ENCODE measurements at regions not wholly inside any gene's neighbourhood (a gene's known extent, or its start where the extent isn't known, plus 50 kb on each side); places are given as distances from the start of the nearest gene placed in this dataset.

- Histone ChIP-seq H4K20me1 (ENCODE audit: insufficient read depth, low read length, poor library complexity, severe bottlenecking) (no peaks in the 10 kb centered on the region), H3K4me3 (ENCODE audit: low read length, poor library complexity, severe bottlenecking) (no peak overlapping the region), H3K79me2 (ENCODE audit: insufficient read depth, low read length) (no peaks in the 10 kb centered on the region), H2AFZ (ENCODE audit: low read length) (no peak overlapping the region), H3K9me2 (replicated peaks; ENCODE audit: low read depth, low read length) (no peaks in the 10 kb centered on the region), H3K9me3 (ENCODE audit: insufficient read depth, low read depth, low read length) (no peaks in the 10 kb centered on the region), H3K27me3 (ENCODE audit: insufficient read depth, low read length, poor library complexity, severe bottlenecking) (no peaks in the 10 kb centered on the region), H3K4me1 (ENCODE audit: insufficient read depth, low read length, poor library complexity, severe bottlenecking) (no peaks in the 10 kb centered on the region), H3K4me2 (ENCODE audit: low read depth, low read length, poor library complexity, severe bottlenecking) (no peak overlapping the region), H3K9ac (ENCODE audit: low read depth, low read length, poor library complexity, severe bottlenecking) (no peak overlapping the region), H3K36me3 (ENCODE audit: insufficient read depth, low read length) (no peaks in the 10 kb centered on the region), H3F3A (ENCODE audit: low read depth) (no peaks in the 10 kb centered on the region)
- TF ChIP-seq EZH2phosphoT487 (IDR thresholded peaks at IDR 0.05; ENCODE audit: borderline replicate concordance) = no peak
- TF ChIP-seq, protein P1, sequence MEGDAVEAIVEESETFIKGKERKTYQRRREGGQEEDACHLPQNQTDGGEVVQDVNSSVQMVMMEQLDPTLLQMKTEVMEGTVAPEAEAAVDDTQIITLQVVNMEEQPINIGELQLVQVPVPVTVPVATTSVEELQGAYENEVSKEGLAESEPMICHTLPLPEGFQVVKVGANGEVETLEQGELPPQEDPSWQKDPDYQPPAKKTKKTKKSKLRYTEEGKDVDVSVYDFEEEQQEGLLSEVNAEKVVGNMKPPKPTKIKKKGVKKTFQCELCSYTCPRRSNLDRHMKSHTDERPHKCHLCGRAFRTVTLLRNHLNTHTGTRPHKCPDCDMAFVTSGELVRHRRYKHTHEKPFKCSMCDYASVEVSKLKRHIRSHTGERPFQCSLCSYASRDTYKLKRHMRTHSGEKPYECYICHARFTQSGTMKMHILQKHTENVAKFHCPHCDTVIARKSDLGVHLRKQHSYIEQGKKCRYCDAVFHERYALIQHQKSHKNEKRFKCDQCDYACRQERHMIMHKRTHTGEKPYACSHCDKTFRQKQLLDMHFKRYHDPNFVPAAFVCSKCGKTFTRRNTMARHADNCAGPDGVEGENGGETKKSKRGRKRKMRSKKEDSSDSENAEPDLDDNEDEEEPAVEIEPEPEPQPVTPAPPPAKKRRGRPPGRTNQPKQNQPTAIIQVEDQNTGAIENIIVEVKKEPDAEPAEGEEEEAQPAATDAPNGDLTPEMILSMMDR (conservative IDR thresholded peaks at IDR 0.05; ENCODE audit: low read length) = no peak
These were observed 147.1 kb downstream of the ADAM29 start for GRCh38 chr4:175065228-175065627.

GRCh38 chr4:175066923-175067627, 148.9 kb downstream of the ADAM29 start:
- no peaks in the 10 kb centered on the region for H4K20me1 ChIP-seq (ENCODE audit: insufficient read depth, low read length, poor library complexity, severe bottlenecking)
- H3K27me3 ChIP-seq (ENCODE audit: insufficient read depth, low read length, poor library complexity, severe bottlenecking) = no peaks in the 10 kb centered on the region
- no peak for TF ChIP-seq EZH2phosphoT487 (IDR thresholded peaks at IDR 0.05; ENCODE audit: borderline replicate concordance)
- TF ChIP-seq, protein P1 (conservative IDR thresholded peaks at IDR 0.05; ENCODE audit: low read length) = no peak
- H3K79me2 ChIP-seq (ENCODE audit: insufficient read depth, low read length) = no peaks in the 10 kb centered on the region
- no peaks in the 10 kb centered on the region for H3K4me1 ChIP-seq (ENCODE audit: insufficient read depth, low read length, poor library complexity, severe bottlenecking)
- no peak overlapping the region for H3K4me2 ChIP-seq (ENCODE audit: low read depth, low read length, poor library complexity, severe bottlenecking)
- H3K9me3 ChIP-seq (ENCODE audit: insufficient read depth, low read depth, low read length) = no peaks in the 10 kb centered on the region
- H3K9ac ChIP-seq (ENCODE audit: low read depth, low read length, poor library complexity, severe bottlenecking) = no peak overlapping the region
- H3K9me2 ChIP-seq (replicated peaks; ENCODE audit: low read depth, low read length) = no peaks in the 10 kb centered on the region
- H3K36me3 ChIP-seq (ENCODE audit: insufficient read depth, low read length) = no peaks in the 10 kb centered on the region
- no peak overlapping the region for H3K4me3 ChIP-seq (ENCODE audit: low read length, poor library complexity, severe bottlenecking)
- H2AFZ ChIP-seq (ENCODE audit: low read length) = no peak overlapping the region
- H3F3A ChIP-seq (ENCODE audit: low read depth) = no peaks in the 10 kb centered on the region

- H3K4me3 ChIP-seq (ENCODE audit: low read length, poor library complexity, severe bottlenecking) = no peak overlapping the region
- no peaks in the 10 kb centered on the region for H4K20me1 ChIP-seq (ENCODE audit: insufficient read depth, low read length, poor library complexity, severe bottlenecking)
- no peaks in the 10 kb centered on the region for H3K9me2 ChIP-seq (replicated peaks; ENCODE audit: low read depth, low read length)
- no peaks in the 10 kb centered on the region for H3K36me3 ChIP-seq (ENCODE audit: insufficient read depth, low read length)
- no peak for TF ChIP-seq EZH2phosphoT487 (IDR thresholded peaks at IDR 0.05; ENCODE audit: borderline replicate concordance)
- TF ChIP-seq, protein P1 (conservative IDR thresholded peaks at IDR 0.05; ENCODE audit: low read length) = no peak
- no peaks in the 10 kb centered on the region for H3K9me3 ChIP-seq (ENCODE audit: insufficient read depth, low read depth, low read length)
- no peaks in the 10 kb centered on the region for H3K27me3 ChIP-seq (ENCODE audit: insufficient read depth, low read length, poor library complexity, severe bottlenecking)
- H3F3A ChIP-seq (ENCODE audit: low read depth) = no peaks in the 10 kb centered on the region
- H3K9ac ChIP-seq (ENCODE audit: low read depth, low read length, poor library complexity, severe bottlenecking) = no peak overlapping the region
- H3K4me2 ChIP-seq (ENCODE audit: low read depth, low read length, poor library complexity, severe bottlenecking) = no peak overlapping the region
- H3K79me2 ChIP-seq (ENCODE audit: insufficient read depth, low read length) = no peaks in the 10 kb centered on the region
- no peaks in the 10 kb centered on the region for H3K4me1 ChIP-seq (ENCODE audit: insufficient read depth, low read length, poor library complexity, severe bottlenecking)
- no peak overlapping the region for H2AFZ ChIP-seq (ENCODE audit: low read length)
These were observed 150.1 kb downstream of the ADAM29 start for GRCh38 chr4:175068266-175068665.
